ENCODE measurements at regions not wholly inside any gene's neighbourhood (a gene's known extent, or its start where the extent isn't known, plus 50 kb on each side); places are given as distances from the start of the nearest gene placed in this dataset.

GRCh38 chr5:91641730-91642350, 258.7 kb upstream of the ARRDC3 start:
- TF ChIP-seq CTCF (IDR thresholded peaks at IDR 0.05): peak; percentile 44 to 74 (median 66)
- no peak for TF ChIP-seq POLR2A (IDR thresholded peaks at IDR 0.05)
